ENCODE measurements at regions not wholly inside any gene's neighbourhood (a gene's known extent, or its start where the extent isn't known, plus 50 kb on each side); places are given as distances from the start of the nearest gene placed in this dataset.

- no peak for TF ChIP-seq CTCF (conservative IDR thresholded peaks at IDR 0.05)
- TF ChIP-seq ZFX (IDR thresholded peaks at IDR 0.05): no peak
Measured at GRCh38 chr10:118243907-118244306, 98.2 kb downstream of the FAM204A start.
